ENCODE measurements at regions not wholly inside any gene's neighbourhood (a gene's known extent, or its start where the extent isn't known, plus 50 kb on each side); places are given as distances from the start of the nearest gene placed in this dataset.
A peak's percentile ranks its signal among the peaks of the same experiment; 100 is the strongest.
"Not testable (repeated sequence)": the region's sequence is repeated elsewhere in the genome, so short reads cannot be mapped to it uniquely, and the experiment has no call there.

- DNase-seq (no peak), ATAC-seq (no peak)
- H3K27ac ChIP-seq = no peak overlapping the region
- no peak overlapping the region for H3K4me3 ChIP-seq
- intact Hi-C loops (cut with DNase I) = no loop called here
- no peaks in the 10 kb centered on the region for H3K9me3 ChIP-seq
- no peaks in the 10 kb centered on the region for H3K36me3 ChIP-seq
- TF ChIP-seq, protein P1, sequence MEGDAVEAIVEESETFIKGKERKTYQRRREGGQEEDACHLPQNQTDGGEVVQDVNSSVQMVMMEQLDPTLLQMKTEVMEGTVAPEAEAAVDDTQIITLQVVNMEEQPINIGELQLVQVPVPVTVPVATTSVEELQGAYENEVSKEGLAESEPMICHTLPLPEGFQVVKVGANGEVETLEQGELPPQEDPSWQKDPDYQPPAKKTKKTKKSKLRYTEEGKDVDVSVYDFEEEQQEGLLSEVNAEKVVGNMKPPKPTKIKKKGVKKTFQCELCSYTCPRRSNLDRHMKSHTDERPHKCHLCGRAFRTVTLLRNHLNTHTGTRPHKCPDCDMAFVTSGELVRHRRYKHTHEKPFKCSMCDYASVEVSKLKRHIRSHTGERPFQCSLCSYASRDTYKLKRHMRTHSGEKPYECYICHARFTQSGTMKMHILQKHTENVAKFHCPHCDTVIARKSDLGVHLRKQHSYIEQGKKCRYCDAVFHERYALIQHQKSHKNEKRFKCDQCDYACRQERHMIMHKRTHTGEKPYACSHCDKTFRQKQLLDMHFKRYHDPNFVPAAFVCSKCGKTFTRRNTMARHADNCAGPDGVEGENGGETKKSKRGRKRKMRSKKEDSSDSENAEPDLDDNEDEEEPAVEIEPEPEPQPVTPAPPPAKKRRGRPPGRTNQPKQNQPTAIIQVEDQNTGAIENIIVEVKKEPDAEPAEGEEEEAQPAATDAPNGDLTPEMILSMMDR (IDR thresholded peaks at IDR 0.05) = no peak
- H3K4me1 ChIP-seq = peaks cover 4% of the 10 kb centered on the region
- peaks cover 30% of the 10 kb centered on the region for H3K27me3 ChIP-seq
Measured at GRCh38 chr17:49898366-49899190, 50.7 kb upstream of the TAC4 start.

GRCh38 chr17:49899191-49899485 lies 51.3 kb upstream of the TAC4 start:
- Histone ChIP-seq H3K4me3 (no peak overlapping the region), H3K27ac (no peak overlapping the region), H3K36me3 (no peaks in the 10 kb centered on the region), H3K9me3 (no peaks in the 10 kb centered on the region), H3K4me1 (peaks cover 4% of the 10 kb centered on the region), H3K27me3 (peaks cover 35% of the 10 kb centered on the region)
- TF ChIP-seq, protein P1 (IDR thresholded peaks at IDR 0.05) = no peak
- no peak for DNase-seq
- ATAC-seq = no peak
- intact Hi-C loops (cut with DNase I) = no loop called here

DNA sequence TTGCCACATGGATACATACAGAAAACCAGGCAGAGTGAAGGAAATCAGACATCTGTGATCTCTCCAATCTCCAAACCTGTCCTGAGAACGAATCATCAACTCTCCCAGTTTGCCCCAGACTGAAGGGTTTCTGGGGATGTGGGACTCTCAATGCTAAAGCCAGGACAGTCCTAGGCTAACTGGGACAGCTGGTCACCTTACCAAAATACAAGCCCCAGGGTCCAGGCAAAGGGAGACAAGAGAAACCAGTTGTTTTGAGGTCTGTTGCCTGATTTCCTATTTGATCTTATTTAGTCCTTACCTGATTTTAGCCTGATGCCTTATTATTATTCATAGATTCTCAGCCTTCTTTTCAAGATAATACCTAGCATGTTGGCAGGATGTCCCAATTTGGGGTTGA lies 51.7 kb upstream of the TAC4 start:
- ATAC-seq (no peak), DNase-seq (no peak)
- Histone ChIP-seq H3K36me3 (no peaks in the 10 kb centered on the region), H3K27me3 (peaks cover 38% of the 10 kb centered on the region), H3K4me3 (no peak overlapping the region), H3K27ac (no peak overlapping the region), H3K9me3 (no peaks in the 10 kb centered on the region), H3K4me1 (peaks cover 4% of the 10 kb centered on the region)
- intact Hi-C loops (cut with DNase I) = no loop called here
- TF ChIP-seq, protein P1 (IDR thresholded peaks at IDR 0.05) = no peak

- H3K4me1 ChIP-seq; ATAC-seq; H3K27ac ChIP-seq; H3K4me3 ChIP-seq; intact Hi-C loops (cut with DNase I); H3K36me3 ChIP-seq; H3K9me3 ChIP-seq; DNase-seq: not testable (repeated sequence)
- peaks cover 42% of the 10 kb centered on the region for H3K27me3 ChIP-seq
Measured at GRCh38 chr17:49900801-49901200, 52.9 kb upstream of the TAC4 start.

GRCh38 chr17:49901460-49902331 lies 53.8 kb upstream of the TAC4 start:
- H3K4me3 ChIP-seq = no peak overlapping the region
- no peaks in the 10 kb centered on the region for H3K36me3 ChIP-seq
- ATAC-seq (peak; percentile 65), DNase-seq (peak; percentile 75)
- H3K27me3 ChIP-seq = peaks cover 47% of the 10 kb centered on the region
- peaks cover 4% of the 10 kb centered on the region for H3K4me1 ChIP-seq
- intact Hi-C loops (cut with DNase I) = no loop called here
- no peak overlapping the region for H3K27ac ChIP-seq
- no peaks in the 10 kb centered on the region for H3K9me3 ChIP-seq
- TF ChIP-seq, protein P1 (IDR thresholded peaks at IDR 0.05) = no peak

- no peak overlapping the region for H3K27ac ChIP-seq
- H3K4me1 ChIP-seq = peaks cover 4% of the 10 kb centered on the region
- no peaks in the 10 kb centered on the region for H3K36me3 ChIP-seq
- peaks cover 62% of the 10 kb centered on the region for H3K27me3 ChIP-seq
- DNase-seq = no peak
- TF ChIP-seq, protein P1 (IDR thresholded peaks at IDR 0.05) = no peak
- no peaks in the 10 kb centered on the region for H3K9me3 ChIP-seq
- intact Hi-C loops (cut with DNase I) = no loop called here
- ATAC-seq = no peak
- H3K4me3 ChIP-seq = no peak overlapping the region
Measured at GRCh38 chr17:49903523-49903922, 55.7 kb upstream of the TAC4 start.
